ENCODE measurements at regions not wholly inside any gene's neighbourhood (a gene's known extent, or its start where the extent isn't known, plus 50 kb on each side); places are given as distances from the start of the nearest gene placed in this dataset.
"Not testable (repeated sequence)": the region's sequence is repeated elsewhere in the genome, so short reads cannot be mapped to it uniquely, and the experiment has no call there.

DNA sequence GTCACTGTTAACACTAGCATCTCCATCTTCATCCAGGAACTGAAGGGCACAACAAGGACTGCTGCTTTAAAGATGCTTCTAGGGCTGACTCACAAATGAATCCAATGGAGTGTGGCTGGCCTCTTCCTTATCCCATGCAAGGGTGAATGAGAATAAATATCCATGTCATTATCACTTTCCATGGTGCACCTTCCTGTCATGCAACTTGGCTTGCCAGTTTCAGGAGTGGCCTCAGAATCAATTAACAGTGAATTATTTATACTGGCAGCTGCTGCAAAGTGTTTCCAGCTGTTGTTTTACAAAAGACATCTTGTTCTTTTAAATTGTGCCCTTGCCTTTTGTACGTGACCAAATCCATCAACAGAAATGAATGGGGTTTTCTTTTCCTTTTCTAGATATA, 499.3 kb upstream of the TMEM132C start:
- DNase-seq: no peak

DNA sequence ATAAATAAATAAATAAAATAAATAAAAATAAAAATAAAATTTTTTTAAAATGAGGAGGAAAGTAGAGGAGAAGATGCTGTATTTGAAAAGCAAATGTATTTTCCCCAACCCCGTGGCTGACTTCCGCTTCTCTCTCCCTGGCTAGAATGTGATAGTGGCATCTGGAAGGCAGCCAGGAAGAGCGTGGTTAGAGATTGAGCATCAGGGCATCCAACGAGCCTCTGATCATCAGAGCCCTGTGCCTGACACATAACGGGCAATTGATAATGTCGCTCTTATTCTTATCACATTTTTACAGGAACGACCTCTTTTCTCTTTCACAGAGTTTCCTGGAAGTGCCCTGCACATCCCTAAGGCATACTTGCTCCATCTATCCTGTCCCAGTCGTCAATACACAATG, 496.9 kb upstream of the TMEM132C start:
- no peak for DNase-seq

DNA sequence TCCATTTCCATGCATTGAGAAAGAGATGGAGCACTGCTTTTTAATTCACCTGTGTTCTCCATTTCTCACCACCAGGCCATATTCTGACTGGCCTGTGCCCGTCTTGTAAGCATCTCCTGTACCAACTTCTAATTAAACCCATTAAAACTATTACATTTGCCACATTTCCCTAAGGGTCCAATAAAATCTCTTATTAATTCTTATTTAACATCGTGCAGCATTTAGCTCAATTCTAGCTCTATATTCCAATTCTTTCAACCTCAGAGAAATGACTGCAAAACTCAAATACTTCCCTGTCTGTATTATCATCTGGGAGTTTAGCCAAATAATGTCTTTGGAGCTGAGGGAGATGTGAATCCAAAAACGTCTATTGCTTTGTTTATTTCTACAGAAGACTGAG, 495.4 kb upstream of the TMEM132C start:
- DNase-seq: no peak

DNA sequence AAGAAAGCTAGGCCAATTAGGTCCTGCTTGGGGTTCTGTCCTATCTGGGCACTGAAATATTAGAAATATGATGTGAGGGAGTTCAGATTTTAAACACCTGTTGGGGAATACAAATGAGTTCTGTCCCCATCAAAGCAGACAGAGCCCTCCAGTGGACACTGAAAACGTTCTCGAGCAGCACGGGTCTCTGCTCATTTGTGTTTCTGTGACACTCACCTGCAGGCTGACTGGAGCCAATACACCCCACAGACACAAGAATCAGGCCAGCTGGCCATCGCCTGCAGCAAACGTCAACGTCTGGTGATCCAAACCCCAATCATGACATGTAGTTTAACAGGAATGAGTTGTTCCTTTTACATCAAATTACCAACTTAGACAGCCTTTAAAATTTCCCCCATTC, 493.4 kb upstream of the TMEM132C start:
- DNase-seq: no peak

DNA sequence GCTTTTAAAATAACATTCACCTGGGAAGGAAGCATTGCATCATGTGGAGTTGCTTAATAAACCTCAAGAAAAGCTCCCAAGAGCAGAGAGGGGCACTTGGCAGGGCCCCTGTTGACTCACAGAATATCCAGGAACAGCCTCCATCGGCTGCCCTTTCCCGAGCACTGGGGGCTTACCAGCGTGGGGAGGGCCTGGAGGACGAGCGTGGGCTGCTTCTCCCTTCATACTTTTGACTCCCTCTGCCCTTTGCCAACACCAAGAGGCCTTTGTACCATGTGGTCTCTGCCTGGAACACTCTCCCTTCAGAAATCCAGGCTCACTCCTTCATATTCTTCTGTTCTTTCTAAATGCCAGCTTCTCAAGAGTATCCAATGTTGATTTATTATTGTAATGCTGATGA, 492.1 kb upstream of the TMEM132C start:
- DNase-seq: no peak

DNA sequence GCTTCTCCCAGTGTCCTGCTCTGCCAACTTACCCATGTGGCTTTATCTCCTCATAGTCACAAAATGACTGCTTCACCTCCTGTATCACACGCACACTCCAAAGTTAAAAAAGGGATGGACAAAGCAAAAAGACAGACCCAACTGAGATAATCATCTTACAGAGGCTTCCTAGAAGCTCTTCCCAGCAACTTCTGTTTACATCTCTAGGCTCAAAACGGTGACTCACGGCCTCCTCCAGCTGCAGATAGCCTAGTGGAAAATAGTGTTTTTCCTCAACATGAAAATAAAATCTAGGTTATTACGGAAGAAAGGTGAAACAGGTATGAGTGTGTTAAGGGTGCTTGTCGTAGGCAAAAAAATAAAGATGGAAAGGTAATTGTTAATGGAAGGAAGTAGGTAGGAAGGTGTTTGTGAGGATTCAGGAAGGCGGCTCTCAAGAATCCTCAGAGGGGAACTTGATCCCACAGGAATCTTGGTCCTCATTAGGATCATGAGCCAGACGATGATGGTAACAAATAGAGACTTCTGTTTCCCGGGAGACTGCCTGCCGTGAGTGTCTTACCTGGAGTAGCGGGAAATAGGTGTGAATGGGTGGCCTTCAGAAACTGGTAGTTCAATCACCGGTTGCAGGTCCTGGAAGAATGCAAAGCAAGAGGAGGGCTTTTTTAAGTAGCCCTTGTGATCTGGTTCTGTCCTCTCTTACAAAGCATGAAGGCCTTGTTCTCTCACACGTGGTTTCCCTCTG, 487.5 kb upstream of the TMEM132C start:
- DNase-seq: no peak

DNA sequence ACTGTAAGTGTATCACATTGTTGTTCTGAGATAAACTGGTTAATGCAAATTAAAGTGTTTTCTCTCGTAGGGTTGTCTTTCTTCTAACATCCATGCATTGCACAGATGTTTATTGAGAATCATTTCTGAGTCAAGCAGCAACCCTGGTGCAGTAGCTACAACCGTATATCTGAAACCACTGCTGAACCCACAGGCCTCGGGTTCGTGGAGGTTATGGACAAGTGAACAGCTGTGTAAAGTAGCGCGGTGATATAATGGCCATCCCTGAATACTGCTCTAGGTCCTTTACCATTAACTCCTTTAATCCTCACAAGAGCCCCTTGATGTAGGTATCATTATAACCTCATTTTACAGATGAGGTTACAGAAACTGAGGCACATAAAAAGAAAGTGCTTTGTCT, 486.1 kb upstream of the TMEM132C start:
- DNase-seq: no peak

DNA sequence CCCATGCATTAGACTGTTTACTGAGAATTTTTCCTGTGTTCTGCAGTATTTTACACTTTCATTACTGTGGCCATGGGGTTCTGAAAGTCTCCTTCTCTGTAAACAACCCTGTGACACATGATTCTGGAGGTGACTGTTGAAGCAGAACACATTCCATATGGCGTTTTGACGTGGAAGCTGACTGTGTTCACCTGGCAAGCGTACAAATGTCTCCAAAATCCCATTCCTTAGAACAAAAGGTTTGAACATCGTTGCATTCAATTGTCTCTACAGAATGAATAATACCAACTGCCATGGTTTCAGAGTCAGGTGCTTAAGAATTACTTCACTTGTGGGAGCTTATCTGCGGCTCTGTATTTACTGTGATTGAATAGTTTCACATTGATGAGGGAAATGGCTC, 485.6 kb upstream of the TMEM132C start:
- DNase-seq: no peak

DNA sequence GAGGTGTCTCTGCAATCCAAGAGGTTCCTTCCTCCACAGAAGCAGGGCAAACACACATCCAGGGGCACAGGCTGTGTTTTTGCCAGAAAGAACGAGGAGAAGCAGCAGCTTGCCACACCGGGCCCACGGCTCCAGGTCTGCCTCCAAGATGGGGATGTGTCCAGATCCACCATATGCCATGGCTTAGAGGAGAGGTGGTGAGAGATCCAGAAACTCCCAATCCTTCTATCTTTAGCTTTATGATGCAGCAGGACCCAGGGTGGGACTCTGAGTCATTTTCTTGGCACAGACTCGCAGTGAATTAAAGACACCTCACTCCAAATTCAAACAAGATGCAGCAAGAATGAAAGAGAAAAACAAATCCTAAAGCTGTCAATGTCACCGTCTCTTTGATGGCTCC, 481.4 kb upstream of the TMEM132C start:
- no peak for DNase-seq

DNA sequence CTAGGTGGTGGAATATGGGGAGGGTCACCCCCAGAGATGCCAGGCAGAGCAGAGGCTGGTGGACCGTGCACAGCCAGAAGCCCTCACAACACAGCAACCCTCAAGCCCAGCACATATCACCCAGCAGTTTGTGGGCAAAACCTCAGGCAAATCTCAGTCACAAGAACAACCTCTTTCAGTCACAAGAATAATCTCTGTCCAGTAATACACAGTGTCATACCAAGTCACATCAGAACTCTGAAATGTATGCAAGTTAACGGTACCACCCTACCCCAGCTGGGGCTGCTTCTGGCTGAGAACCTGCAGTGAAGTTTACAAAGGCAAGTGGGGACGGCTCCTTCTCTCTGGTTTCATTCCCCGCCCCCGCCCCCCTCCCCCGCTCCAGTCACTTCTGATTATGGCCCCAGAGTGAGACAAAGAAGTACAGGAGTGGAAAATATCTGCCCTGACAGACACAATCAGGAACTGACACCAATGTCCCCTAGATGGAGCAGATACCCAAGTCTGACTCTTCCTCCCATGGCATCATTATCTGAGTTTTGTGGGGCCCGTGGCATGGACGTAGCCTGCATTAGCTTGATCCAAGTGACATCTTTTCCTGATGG, 480.9 kb upstream of the TMEM132C start:
- DNase-seq: no peak

DNA sequence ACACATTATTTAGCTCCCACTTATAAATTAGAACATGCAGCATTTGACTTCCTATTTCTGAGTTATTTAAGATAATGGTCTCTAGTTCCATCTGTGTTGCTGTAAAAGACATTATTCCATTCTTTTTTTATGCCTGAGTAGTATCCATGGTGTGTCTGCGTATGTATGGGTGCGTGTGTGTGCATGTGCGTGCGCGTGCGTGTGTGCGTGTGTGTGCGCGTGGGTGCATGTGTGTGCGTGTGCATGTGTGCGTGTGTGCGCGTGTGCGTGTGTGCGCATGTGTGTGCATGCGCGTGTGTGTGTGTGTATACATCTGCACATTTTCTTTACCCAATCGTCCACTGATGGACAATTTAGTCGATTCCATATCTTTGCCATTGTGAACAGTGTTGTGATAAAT, 479.4 kb upstream of the TMEM132C start:
- DNase-seq: no peak

DNA sequence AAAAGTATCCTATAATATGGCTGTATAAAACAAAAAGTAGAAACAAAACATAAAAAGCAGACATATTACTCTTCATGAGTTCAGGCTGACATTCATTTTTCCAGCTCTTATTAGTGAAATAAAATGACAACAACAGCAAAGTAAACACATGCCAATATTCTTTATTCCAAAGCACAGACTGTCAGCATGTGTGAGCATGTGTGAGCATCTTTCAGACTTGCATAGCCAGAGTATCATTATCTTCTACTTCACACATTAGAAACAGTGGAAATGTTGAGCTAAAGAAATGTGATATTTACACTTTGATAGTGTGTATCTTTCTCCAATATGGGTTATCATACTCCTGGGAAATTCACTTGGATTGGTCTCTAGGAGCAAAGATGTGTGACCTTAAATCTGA, 476.6 kb upstream of the TMEM132C start:
- no peak for DNase-seq

DNA sequence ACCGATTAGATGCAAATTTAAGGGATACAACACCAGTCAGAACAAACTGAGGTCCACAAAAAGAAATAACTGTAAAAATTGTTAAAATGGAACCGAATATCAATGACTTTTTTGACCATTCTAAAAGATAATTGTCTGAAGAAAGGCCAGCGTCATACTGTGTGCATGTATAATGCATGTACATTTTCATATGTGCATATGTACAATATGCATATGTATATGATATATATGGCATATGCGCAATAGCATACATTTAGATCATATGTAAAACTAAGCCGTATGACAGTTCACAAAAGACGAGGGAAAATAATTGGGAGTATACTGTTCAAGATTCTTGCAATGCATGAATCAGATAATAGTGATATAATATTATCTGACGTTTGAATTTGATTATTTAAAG, 475.8 kb upstream of the TMEM132C start:
- DNase-seq: no peak

DNA sequence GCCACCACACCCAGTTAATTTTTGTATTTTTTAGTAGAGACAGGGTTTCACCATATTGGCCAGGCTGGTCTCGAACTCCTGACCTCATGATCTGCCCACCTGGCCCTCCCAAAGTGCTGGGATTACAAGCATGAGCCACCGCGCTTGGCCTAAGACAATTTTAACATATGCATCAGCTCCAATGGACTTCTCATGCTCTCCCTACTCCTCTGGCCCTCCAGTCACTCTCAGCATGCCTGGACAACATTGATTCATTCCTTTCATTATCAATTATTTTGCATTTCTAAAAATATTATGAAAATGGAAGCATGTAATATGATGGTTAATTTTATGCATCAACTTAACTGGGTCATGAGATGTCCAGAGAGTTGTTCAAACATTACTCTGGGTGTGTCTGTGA, 469.1 kb upstream of the TMEM132C start:
- DNase-seq: no peak

DNA sequence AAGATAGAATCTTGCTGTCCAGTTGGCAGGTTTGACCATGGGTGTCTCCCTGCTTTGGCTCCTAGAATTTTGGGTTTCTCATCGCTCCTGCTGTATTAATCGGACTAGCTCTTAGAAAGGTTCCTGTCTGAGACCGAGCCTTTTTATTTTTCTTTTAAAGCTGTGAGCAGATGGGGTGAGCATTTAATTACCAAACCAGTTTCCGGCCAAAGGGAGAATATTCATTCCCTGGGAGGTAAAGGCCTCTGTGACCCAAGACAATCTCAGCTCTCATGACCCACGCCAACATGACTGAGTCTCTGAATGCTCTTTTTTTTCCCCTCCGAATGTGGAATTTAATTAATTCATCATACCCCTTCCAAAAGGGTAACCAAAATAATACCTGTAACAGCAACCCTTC, 464.7 kb upstream of the TMEM132C start:
- no peak for DNase-seq

DNA sequence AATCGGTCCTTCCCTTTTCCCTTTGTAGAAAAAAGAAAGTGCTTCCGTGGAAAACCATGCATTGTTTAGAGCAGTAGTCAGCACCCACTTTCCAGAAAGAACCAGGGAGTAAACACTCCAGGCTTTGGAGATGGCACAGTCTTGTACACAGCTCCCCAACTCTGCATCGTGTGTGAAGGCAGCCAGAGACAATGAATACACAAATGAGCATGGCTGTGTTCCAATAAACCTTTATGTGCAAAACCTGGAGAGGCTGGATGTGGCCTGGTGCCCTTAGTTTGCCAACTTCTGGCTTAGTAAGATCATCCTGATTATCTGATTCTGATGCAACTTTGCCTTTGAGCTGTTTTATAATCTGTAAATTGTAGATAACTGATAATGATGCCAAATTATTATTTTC, 463.4 kb upstream of the TMEM132C start:
- no peak for DNase-seq

DNA sequence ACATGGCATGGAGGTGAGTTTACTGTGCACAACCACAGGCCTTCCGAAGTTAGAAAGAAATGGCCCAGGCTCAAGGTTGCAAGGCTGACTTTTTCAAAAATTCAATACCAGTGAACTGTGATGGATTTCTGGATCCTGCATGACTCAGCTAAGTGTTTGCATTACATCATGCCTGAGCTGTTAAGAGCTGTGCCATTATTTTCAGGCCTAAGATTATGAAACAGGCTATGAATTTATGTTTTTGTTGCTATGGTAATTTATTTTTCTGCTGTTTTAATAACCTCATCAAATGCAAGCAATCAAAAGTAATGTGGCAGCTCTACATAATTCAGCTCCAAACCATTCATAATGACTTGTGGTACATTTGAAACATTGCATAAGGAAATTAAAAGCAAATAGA, 457.7 kb upstream of the TMEM132C start:
- DNase-seq: no peak

DNA sequence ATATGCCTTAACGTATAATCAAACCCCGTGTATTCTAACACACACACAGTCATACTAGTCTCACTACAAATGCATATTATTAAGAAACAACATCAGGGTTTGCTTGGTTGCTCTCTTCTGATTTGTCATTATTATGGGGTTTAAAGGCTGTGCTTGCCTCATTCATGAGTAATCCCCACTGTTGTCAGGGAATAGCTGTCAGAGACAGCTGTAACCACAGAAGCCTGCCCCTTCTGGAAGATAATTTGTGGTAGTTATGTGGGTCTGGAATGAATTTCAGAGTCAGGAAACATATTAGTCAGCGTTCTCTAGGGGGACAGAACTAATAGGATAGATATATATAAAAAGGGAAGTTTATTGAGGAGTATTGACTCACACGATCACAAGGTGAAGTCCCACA, 456.9 kb upstream of the TMEM132C start:
- DNase-seq: no peak

DNA sequence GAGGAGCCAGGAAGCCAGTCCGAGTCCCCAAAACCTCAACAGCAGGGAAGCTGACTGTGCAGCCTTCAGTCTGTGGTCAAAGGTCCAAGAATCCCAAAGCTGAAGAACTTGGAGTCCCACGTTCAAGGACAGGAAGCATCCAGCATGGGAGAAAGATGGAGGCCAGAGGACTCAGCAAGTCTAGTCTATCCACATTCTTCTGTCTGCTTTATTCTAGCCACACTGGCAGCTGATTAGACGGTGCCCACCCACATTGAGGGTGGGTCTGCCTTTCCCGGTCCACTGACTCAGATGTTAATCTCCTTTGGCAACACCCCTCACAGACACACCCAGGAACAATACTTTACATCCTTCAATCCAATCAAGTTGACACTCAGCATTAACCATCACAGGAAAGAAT, 456.5 kb upstream of the TMEM132C start:
- not testable (repeated sequence) for DNase-seq

DNA sequence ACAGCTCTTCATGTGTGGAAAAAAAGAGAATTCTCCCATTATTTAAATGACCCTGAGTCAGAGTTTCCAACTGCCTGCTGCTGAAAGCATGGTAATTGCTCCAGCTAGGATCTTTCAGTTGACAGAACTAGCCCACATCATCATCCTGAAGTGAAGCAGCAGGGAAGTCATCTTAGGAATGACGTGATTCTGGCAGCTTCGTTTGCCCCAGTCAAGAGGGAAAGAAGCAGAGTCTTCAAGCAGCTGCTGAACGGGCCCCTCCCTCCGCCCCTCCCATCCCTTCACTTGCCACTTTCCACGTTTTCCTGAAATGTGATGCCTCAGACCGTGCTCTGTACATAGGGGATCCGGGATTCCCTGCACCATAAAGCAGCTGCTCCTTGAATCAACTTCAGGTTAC, 455.0 kb upstream of the TMEM132C start:
- DNase-seq: no peak

DNA sequence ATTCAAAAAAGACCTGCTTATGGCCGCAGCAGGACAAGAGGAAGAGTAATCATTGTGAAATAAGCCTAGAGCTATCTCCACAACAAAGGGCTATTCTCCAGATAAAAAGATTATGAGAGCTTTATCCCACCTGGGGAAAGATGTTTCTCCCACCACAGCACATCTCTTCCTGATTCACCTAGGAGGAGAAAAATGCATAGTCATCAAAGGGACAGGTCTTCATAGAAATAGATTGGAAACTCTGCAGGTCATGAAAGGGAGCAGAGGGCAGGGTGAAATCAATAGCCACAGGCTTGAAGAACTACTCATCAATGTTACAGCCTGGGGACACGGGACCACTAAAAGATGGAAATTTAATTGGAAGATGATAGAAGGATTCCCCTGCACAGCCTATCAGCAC, 453.8 kb upstream of the TMEM132C start:
- no peak for DNase-seq

DNA sequence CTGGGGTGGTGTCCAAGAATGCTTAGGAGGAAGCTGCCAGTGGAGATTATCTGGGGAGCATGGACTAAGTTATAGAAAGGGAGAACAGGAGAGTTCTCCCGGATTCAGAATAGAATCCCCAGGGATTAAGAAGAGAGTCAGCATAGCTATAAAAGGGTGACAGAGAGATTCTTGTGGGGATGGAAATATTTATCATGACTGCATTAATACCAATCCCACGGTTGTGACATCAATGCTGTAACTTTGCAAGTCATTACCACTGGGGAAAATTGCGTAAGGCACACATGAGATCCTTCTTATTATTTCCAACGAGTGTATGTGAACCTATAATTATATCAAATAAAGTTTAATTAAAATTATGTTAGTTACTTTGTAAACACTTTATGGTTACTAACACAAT, 447.9 kb upstream of the TMEM132C start:
- no peak for DNase-seq

DNA sequence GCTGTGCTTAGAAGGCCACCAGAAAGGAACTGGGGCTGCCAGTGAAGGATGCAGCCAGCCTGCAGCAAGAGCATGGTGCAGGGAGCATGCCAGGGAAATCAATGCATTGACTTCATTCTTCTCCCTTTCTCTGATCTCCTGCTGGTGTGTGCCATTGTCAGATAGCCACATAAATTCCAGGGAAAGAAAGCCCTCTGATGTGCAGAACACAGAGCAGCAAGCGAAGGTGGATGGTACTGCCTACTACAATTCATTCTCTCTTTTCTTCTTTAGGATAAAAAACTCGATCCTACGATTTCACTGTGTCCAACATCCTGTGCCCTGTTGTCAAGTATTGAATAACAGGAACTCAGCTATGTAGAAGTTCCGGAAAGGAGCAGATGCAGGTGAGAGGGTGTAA, 446.7 kb upstream of the TMEM132C start:
- no peak for DNase-seq

DNA sequence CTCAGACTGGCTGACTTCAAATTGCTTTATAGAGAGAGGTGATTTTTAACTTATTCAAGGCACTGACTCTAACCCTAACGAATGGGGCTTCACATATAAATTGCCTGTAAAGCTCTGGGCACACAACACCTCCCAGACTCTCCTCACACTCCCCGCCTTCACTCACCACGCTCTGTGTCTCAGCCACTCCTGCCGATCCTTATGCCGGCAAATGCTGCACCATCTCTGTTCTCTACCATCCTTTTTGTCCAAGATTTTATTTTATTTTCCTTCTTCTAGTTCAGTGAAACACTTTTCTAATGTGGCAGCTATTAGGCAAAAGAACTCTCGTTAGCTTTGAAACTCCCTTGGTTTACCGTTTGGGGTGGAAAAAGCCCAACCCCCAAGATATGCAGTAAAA, 446.1 kb upstream of the TMEM132C start:
- DNase-seq: no peak

DNA sequence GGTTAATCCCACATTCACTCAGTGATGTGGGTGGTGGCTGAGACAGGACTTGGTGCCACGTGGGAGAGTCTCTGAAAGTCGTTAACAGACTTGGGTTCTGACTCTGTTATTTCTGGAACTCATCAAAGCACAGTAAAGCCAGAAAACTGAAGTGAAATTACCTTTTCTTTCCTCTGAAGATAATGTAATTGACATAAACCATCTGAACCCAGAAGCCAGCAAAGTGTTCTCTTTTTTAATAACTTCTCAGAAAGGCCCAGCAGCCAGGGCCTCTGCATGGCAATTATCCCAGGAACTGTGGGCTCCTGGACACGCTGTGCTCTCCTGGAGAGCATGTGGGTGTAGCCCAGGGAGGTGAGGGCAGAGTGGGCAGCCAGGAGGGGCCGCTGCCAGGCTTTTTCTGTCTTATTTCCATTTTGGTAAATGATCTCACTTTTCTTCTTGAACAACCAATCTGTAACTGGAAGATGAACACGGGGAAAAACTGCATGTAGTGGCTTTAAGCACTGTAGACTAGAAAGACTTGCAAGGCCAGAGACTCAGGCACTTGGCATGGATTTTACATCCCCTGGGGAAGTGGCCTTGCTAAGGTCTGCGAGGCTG, 444.1 kb upstream of the TMEM132C start:
- no peak for DNase-seq
